T-cell (primary cell): ENCODE measurements at regions not wholly inside any gene's neighbourhood (a gene's known extent, or its start where the extent isn't known, plus 50 kb on each side); places are given as distances from the start of the nearest gene placed in this dataset.

Source experiments
- ATAC-seq, 4 experiments: fragments of 200-7000 bp in 3 of 4; fragments of 150-1000 bp in 1 of 4; cut with Tn5 transposase; replicated peaks in 1 of 4; 1 replicate in 3 of 4; 2 replicates in 1 of 4; pipeline ENCODE4 v1.10.0; 2021; ENCODE audit warnings: moderate library complexity in 3 of 4, mild to moderate bottlenecking in 2 of 4, moderate number of reproducible peaks in 1 of 4
- CTCF ChIA-PET, 2 donors: fragments of 300-600 bp; sonication (Branson Sonifier 250); formaldehyde crosslinking; loops; one replicate each; lab custom pipeline; 2022; ENCODE audit warnings: antibody characterized with exemption in 2 of 2; lab: Charles Lee
- POLR2A ChIA-PET, 2 donors: fragments of 300-600 bp; sonication (Branson Sonifier 250); formaldehyde crosslinking; loops; one replicate each; lab custom pipeline; 2022; ENCODE audit warnings: antibody characterized with exemption in 2 of 2; lab: Charles Lee
- DNase-seq, 35 experiments: peaks; one replicate each; pipeline versions ENCODE4 v3.0.0 to v3.0.0-alpha.2; 2013 to 2023
- H3K27ac ChIP-seq: one replicate; pipeline ENCODE4 v1.5.1; 2013; ENCODE audit warnings: low read length
- H3K27me3 ChIP-seq, 2 experiments: replicated peaks in 1 of 2; 1 replicate in 1 of 2; 2 replicates in 1 of 2; pipeline versions ENCODE4 v1.6.1 to v1.7.0; 2013; ENCODE audit warnings: low read length in 1 of 2, mixed read lengths in 1 of 2; ENCODE audit not compliant: control insufficient read depth in 2 of 2, insufficient read depth in 2 of 2; ENCODE audit errors: extremely low read depth in 1 of 2
- H3K36me3 ChIP-seq, 2 donors: 1 replicate in 1 of 2; 2 replicates in 1 of 2; pipeline versions ENCODE4 v1.6.1 to v1.7.0; 2013; ENCODE audit warnings: low read length in 1 of 2; ENCODE audit not compliant: control insufficient read depth in 2 of 2, insufficient read depth in 1 of 2; ENCODE audit errors: extremely low read depth in 1 of 2
- H3K4me1 ChIP-seq, 2 experiments: 1 replicate in 1 of 2; 2 replicates in 1 of 2; pipeline versions ENCODE4 v1.6.1 to v1.7.0; 2013; ENCODE audit warnings: low read length in 2 of 2, mixed read lengths in 1 of 2; ENCODE audit not compliant: insufficient read depth in 2 of 2, control insufficient read depth in 1 of 2; ENCODE audit errors: extremely low read depth in 1 of 2
- H3K4me3 ChIP-seq, 2 donors: 1 replicate in 1 of 2; 2 replicates in 1 of 2; pipeline versions ENCODE4 v1.5.1 to v1.7.0; 2013; ENCODE audit warnings: mild to moderate bottlenecking in 2 of 2, low read length in 1 of 2, moderate library complexity in 1 of 2; ENCODE audit not compliant: control insufficient read depth in 1 of 2; ENCODE audit errors: extremely low read depth in 1 of 2
- H3K9me3 ChIP-seq: 2 replicates; pipeline ENCODE4 v1.7.0; 2013
- H3K27ac Mint-ChIP-seq, 2 donors: one replicate each; pipeline ENCODE4 v1.8.0; 2020 to 2021; ENCODE audit warnings: mild to moderate bottlenecking in 2 of 2, mixed read lengths in 2 of 2
- H3K27me3 Mint-ChIP-seq, 2 donors: one replicate each; pipeline ENCODE4 v1.8.0; 2021 to 2022; ENCODE audit warnings: mixed read lengths in 2 of 2
- H3K36me3 Mint-ChIP-seq: one replicate; pipeline ENCODE4 v1.8.0; 2021; ENCODE audit warnings: mixed read lengths
- H3K4me1 Mint-ChIP-seq, 3 donors: one replicate each; pipeline ENCODE4 v1.8.0; 2020 to 2022; ENCODE audit warnings: mixed read lengths in 3 of 3, mild to moderate bottlenecking in 1 of 3
- H3K4me3 Mint-ChIP-seq, 3 donors: one replicate each; pipeline ENCODE4 v1.8.0; 2020 to 2022; ENCODE audit warnings: mild to moderate bottlenecking in 3 of 3, mixed read lengths in 3 of 3, moderate library complexity in 3 of 3
- H3K9me3 Mint-ChIP-seq, 3 donors: one replicate each; pipeline ENCODE4 v1.8.0; 2020 to 2022; ENCODE audit warnings: mixed read lengths in 3 of 3
- WGBS: methylation state at CpG from one replicate; pipeline ENCODE4 v1.1.5; 2013; ENCODE audit warnings: missing lambda C conversion rate; ENCODE audit not compliant: insufficient coverage; 5-methylcytosine and 5-hydroxymethylcytosine counted together

DNA sequence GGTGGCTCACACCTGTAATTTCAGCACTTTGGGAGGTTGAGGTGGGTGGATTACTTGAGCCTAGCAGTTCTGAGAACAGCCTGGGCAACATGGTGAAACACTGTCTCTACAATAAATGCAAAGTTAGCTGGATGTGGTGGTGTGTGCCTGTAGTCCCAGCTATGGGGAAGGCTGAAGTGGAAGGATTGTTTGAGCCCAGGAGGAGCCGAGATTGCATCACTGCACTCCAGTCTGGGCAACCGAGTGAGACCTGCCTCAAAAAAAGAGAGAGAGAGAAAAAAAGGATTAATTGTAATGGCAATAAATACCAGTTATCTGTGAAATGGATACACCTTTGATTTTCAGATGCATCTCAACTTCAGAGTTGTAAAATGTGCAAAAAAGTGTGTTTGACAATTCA is 58.8 kb downstream of the SPRY1 start:
- ATAC-seq (no peak), DNase-seq (no peak)
- H3K36me3 Mint-ChIP-seq = no peaks in the 10 kb centered on the region
- no peak overlapping the region for H3K4me3 Mint-ChIP-seq
- WGBS = 100% methylated on average over 1 of the region's 2 CpGs
- no peak overlapping the region for H3K4me3 ChIP-seq
- POLR2A ChIA-PET = no interaction called here
- no peaks in the 10 kb centered on the region for H3K9me3 ChIP-seq
- H3K27me3 ChIP-seq = no peaks in the 10 kb centered on the region
- H3K4me1 Mint-ChIP-seq = peaks cover 0 to 2% (median 0%) of the 10 kb centered on the region in 3 donors
- CTCF ChIA-PET = no interaction called here
- H3K36me3 ChIP-seq = no peaks in the 10 kb centered on the region
- H3K27ac ChIP-seq = no peak overlapping the region
- H3K4me1 ChIP-seq = no peaks in the 10 kb centered on the region
- no peaks in the 10 kb centered on the region for H3K9me3 Mint-ChIP-seq
- H3K27me3 Mint-ChIP-seq = peaks cover 0 to 2% of the 10 kb centered on the region in 2 donors
- no peak overlapping the region for H3K27ac Mint-ChIP-seq

DNA sequence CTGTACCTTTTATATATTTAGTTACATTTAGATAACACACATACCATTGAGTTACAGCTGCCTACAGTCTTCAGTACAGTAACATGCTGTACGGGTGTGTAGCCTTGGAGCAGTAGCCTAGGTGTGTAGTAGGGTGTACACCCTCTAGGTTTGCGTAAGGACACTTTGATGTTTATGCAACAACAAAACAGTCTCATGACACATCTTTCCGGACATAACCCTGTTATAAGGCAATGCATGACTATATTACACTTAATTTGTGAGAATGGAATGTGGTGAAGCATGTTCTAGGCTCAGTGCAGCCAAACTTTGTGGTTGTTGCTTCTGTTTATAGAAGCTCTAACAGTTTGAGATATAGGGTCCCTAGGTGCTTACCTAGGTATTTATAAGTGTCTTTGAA is 65.4 kb downstream of the SPRY1 start:
- Histone ChIP-seq H3K27me3 (no peaks in the 10 kb centered on the region), H3K9me3 (no peaks in the 10 kb centered on the region), H3K36me3 (no peaks in the 10 kb centered on the region), H3K4me1 (no peaks in the 10 kb centered on the region), H3K27ac (no peak overlapping the region), H3K4me3 (no peak overlapping the region)
- POLR2A ChIA-PET = no interaction called here
- Mint-ChIP-seq H3K4me3 (no peak overlapping the region), H3K4me1 (no peaks in the 10 kb centered on the region), H3K27ac (no peak overlapping the region), H3K36me3 (no peaks in the 10 kb centered on the region), H3K9me3 (no peaks in the 10 kb centered on the region), H3K27me3 (peaks cover 0 to 2% of the 10 kb centered on the region in 2 donors)
- ATAC-seq (no peak), DNase-seq (no peak)
- CTCF ChIA-PET = no interaction called here
- no CpG with 5 or more reads among the region's 3 CpGs for WGBS

DNA sequence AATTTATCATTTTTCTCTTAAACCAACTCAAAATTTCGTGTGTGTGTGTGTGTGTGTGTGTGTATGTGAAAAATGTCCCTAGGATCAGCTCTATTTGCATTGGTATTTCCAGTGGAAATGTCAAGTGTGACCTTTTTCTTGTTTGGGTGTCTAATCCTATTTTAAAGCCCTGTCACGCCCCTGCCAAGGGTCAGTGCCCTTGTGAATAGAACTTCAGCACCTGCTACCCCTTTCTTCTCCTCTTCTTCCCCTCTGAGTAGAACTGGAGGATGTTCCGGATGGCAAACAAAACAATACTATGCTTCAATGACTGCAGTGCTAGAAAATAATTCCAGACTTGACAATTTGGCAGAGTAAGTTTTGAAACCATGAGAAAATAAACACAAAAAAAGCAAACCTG is 67.3 kb downstream of the SPRY1 start:
- Mint-ChIP-seq H3K4me3 (no peak overlapping the region), H3K27ac (no peak overlapping the region), H3K27me3 (peaks cover 0 to 2% of the 10 kb centered on the region in 2 donors), H3K9me3 (no peaks in the 10 kb centered on the region), H3K4me1 (no peaks in the 10 kb centered on the region), H3K36me3 (no peaks in the 10 kb centered on the region)
- DNase-seq (no peak), ATAC-seq (no peak)
- Histone ChIP-seq H3K27ac (no peak overlapping the region), H3K36me3 (no peaks in the 10 kb centered on the region), H3K9me3 (no peaks in the 10 kb centered on the region), H3K4me1 (no peaks in the 10 kb centered on the region), H3K27me3 (no peaks in the 10 kb centered on the region), H3K4me3 (no peak overlapping the region)
- ChIA-PET POLR2A (no interaction called here), CTCF (no interaction called here)
- WGBS = no CpG with 5 or more reads among the region's 3 CpGs

DNA sequence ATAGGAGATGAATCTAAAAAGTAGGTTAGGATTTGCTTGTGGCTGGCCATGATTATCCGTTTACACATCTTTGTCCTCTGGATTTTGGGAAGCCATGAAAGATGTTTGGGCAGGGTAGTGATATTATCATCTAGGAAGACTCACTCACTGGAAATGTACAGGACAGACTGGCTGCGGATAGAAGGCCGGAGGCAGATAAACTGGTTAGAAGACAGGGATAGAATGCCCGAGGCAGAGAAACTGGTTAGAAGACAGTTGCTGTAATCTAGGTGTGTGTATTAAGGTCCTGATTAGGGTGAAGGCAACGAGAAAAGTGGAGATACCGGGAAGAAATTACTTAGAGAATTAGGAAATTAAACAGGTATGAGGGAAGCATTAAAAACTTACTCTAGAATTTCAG is 68.8 kb downstream of the SPRY1 start:
- ChIA-PET POLR2A (no interaction called here), CTCF (no interaction called here)
- no peaks in the 10 kb centered on the region for H3K4me1 ChIP-seq
- Mint-ChIP-seq H3K36me3 (no peaks in the 10 kb centered on the region), H3K27ac (no peak overlapping the region), H3K4me3 (no peak overlapping the region), H3K27me3 (peaks cover 0 to 2% of the 10 kb centered on the region in 2 donors), H3K4me1 (no peaks in the 10 kb centered on the region), H3K9me3 (no peaks in the 10 kb centered on the region)
- no peaks in the 10 kb centered on the region for H3K27me3 ChIP-seq
- no peak overlapping the region for H3K4me3 ChIP-seq
- H3K36me3 ChIP-seq = no peaks in the 10 kb centered on the region
- H3K27ac ChIP-seq = no peak overlapping the region
- H3K9me3 ChIP-seq = no peaks in the 10 kb centered on the region
- DNase-seq (no peak), ATAC-seq (no peak)
- WGBS = 63% methylated on average over 5 of the region's 6 CpGs

DNA sequence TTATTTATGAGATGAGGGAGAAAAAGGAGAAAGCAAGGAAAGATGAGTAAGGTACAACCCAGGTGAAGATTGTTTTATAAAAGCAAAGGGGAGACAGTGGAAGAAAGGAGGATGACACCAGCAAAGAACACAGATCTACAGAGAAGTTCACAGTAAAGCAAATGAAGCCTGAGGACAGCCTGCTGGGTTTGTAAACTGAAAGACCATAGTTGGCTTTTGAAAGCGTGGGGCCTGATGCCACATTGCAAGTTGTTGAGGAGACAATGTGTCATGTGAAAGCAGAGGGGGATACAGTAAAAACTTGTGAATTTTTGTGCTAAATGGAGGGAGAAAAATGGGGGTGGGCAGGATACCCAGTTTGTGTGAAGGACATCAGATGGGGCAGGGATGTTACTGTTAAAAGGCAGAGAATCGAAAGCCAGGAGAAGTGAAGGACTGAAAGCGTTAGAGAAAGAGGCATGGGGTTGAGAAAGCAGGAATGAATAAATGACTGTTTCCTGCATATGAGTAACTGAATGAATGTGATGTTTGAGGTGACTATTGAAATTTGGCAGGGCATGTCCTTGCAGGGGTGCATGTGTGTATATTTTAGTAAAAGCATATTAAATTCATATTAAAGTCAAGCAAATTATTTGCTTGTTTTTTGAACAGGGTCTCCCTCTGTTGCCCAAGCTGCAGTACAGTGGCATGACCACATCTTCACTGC is 69.6 kb downstream of the SPRY1 start:
- CTCF ChIA-PET = no interaction called here

DNA sequence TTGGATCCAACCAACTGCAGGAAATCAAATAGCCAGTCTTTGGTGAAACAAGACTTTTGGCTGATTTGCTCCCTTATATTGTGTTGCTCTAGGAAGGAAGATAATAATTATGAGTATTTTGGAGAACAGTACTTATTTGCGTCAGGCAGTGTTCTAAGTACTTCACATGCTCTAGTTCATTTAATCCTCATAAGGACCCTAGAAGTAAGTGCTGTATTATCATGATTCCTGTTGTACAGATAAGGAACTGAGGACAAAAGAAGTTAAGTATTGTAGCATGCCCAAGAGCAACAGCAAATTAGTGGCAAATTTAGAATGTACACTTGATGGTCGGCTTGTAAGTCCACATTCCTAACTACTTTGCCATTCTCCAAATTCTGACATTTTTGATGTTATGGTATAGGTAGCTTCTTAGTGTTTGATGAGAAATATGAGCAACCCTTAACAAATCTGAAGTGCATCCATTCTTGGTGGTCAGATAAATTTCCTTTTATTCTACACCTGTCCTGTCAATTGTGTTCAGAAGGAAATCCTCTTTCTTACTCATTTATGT is 72.0 kb downstream of the SPRY1 start:
- H3K27ac Mint-ChIP-seq = no peak overlapping the region
- ATAC-seq (no peak), DNase-seq (no peak)
- no peak overlapping the region for H3K4me3 Mint-ChIP-seq
- no peaks in the 10 kb centered on the region for H3K27me3 ChIP-seq
- ChIA-PET POLR2A (no interaction called here), CTCF (no interaction called here)
- H3K27me3 Mint-ChIP-seq = peaks cover 0 to 2% of the 10 kb centered on the region in 2 donors
- no CpG with 5 or more reads among the region's 2 CpGs for WGBS
- H3K4me3 ChIP-seq = no peak overlapping the region
- no peaks in the 10 kb centered on the region for H3K36me3 ChIP-seq
- no peaks in the 10 kb centered on the region for H3K9me3 ChIP-seq
- no peaks in the 10 kb centered on the region for H3K36me3 Mint-ChIP-seq
- no peaks in the 10 kb centered on the region for H3K9me3 Mint-ChIP-seq
- H3K27ac ChIP-seq = no peak overlapping the region
- H3K4me1 Mint-ChIP-seq = no peaks in the 10 kb centered on the region
- H3K4me1 ChIP-seq = no peaks in the 10 kb centered on the region

More for the DNA sequence above, 69.6 kb downstream of the SPRY1 start:
- Histone ChIP-seq H3K27ac (no peak overlapping the region), H3K4me1 (no peaks in the 10 kb centered on the region), H3K27me3 (no peaks in the 10 kb centered on the region), H3K9me3 (no peaks in the 10 kb centered on the region), H3K4me3 (no peak overlapping the region), H3K36me3 (no peaks in the 10 kb centered on the region)
- no peaks in the 10 kb centered on the region for H3K9me3 Mint-ChIP-seq
- WGBS = 56% methylated on average over 3 of the region's 3 CpGs
- DNase-seq = no peak
- H3K27ac Mint-ChIP-seq = no peak overlapping the region
- POLR2A ChIA-PET = no interaction called here
- ATAC-seq = no peak
- no peak overlapping the region for H3K4me3 Mint-ChIP-seq
- H3K36me3 Mint-ChIP-seq = no peaks in the 10 kb centered on the region
- no peaks in the 10 kb centered on the region for H3K4me1 Mint-ChIP-seq
- H3K27me3 Mint-ChIP-seq = peaks cover 0 to 2% of the 10 kb centered on the region in 2 donors
